Kidney epithelial cell (primary cell): ENCODE measurements at regions not wholly inside any gene's neighbourhood (a gene's known extent, or its start where the extent isn't known, plus 50 kb on each side); places are given as distances from the start of the nearest gene placed in this dataset.

Source experiments
- DNase-seq: peaks from one replicate; pipeline ENCODE4 v3.0.0-alpha.2; 2010; ENCODE audit warnings: low read depth
- H3K27me3 ChIP-seq: 2 replicates; pipeline ENCODE4 v1.6.0; 2011; ENCODE audit warnings: low read length; ENCODE audit not compliant: control insufficient read depth, insufficient read depth
- H3K36me3 ChIP-seq: 2 replicates; pipeline ENCODE4 v1.5.1; 2011; ENCODE audit warnings: low read length; ENCODE audit not compliant: control insufficient read depth, insufficient read depth
- H3K4me3 ChIP-seq: 2 replicates; pipeline ENCODE4 v1.5.1; 2011; ENCODE audit warnings: low read depth, mild to moderate bottlenecking, control low read depth, low read length
- TF ChIP-seq, protein P1 (sequence below): IDR thresholded peaks from 2 replicates; pipeline ENCODE4 v1.5.1; 2011; ENCODE audit warnings: mild to moderate bottlenecking, moderate library complexity, low read length, control low read depth, inconsistent platforms; ENCODE audit not compliant: insufficient read depth, poor library complexity, severe bottlenecking

DNA sequence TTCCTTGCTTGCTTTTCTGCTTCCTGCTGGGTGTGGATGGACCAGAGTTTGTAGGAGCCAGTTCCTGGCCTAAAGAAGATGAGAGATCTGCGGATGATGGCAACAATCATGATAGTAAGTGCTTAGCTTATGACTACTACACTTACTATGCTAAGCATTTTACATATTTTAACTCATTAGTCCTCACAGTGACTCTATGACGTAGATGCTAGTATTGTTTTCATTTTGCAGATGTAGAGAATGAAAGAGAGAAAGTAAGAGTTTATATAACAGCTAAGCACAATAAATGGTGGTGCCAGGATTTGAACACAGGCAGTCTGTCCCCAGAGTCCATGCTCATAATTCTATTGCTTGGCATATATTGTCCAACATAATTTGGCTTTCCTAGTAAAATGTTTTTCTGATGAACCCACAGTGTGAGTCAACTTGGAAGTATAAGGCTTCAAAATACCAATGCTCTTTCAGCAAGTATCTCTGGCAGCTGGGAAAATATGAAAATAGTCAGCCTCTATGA is 363.2 kb upstream of the DDHD1 start:
- H3K4me3 ChIP-seq: no peak overlapping the region
- no peaks in the 10 kb centered on the region for H3K36me3 ChIP-seq
- TF ChIP-seq, protein P1, sequence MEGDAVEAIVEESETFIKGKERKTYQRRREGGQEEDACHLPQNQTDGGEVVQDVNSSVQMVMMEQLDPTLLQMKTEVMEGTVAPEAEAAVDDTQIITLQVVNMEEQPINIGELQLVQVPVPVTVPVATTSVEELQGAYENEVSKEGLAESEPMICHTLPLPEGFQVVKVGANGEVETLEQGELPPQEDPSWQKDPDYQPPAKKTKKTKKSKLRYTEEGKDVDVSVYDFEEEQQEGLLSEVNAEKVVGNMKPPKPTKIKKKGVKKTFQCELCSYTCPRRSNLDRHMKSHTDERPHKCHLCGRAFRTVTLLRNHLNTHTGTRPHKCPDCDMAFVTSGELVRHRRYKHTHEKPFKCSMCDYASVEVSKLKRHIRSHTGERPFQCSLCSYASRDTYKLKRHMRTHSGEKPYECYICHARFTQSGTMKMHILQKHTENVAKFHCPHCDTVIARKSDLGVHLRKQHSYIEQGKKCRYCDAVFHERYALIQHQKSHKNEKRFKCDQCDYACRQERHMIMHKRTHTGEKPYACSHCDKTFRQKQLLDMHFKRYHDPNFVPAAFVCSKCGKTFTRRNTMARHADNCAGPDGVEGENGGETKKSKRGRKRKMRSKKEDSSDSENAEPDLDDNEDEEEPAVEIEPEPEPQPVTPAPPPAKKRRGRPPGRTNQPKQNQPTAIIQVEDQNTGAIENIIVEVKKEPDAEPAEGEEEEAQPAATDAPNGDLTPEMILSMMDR: no peak
- no peak for DNase-seq
- no peaks in the 10 kb centered on the region for H3K27me3 ChIP-seq

GRCh38 chr14:53515276-53515675 is 362.2 kb upstream of the DDHD1 start:
- H3K4me3 ChIP-seq: no peak overlapping the region
- no peak for DNase-seq
- H3K27me3 ChIP-seq: no peaks in the 10 kb centered on the region
- H3K36me3 ChIP-seq: no peaks in the 10 kb centered on the region
- TF ChIP-seq, protein P1: no peak

GRCh38 chr14:53514197-53514596 is 361.1 kb upstream of the DDHD1 start:
- no peaks in the 10 kb centered on the region for H3K27me3 ChIP-seq
- no peak for DNase-seq
- H3K4me3 ChIP-seq: no peak overlapping the region
- TF ChIP-seq, protein P1: no peak
- H3K36me3 ChIP-seq: no peaks in the 10 kb centered on the region

GRCh38 chr14:53510281-53510912 is 357.3 kb upstream of the DDHD1 start:
- no peak overlapping the region for H3K4me3 ChIP-seq
- DNase-seq: no peak
- TF ChIP-seq, protein P1: no peak
- H3K27me3 ChIP-seq: no peaks in the 10 kb centered on the region
- no peaks in the 10 kb centered on the region for H3K36me3 ChIP-seq

DNA sequence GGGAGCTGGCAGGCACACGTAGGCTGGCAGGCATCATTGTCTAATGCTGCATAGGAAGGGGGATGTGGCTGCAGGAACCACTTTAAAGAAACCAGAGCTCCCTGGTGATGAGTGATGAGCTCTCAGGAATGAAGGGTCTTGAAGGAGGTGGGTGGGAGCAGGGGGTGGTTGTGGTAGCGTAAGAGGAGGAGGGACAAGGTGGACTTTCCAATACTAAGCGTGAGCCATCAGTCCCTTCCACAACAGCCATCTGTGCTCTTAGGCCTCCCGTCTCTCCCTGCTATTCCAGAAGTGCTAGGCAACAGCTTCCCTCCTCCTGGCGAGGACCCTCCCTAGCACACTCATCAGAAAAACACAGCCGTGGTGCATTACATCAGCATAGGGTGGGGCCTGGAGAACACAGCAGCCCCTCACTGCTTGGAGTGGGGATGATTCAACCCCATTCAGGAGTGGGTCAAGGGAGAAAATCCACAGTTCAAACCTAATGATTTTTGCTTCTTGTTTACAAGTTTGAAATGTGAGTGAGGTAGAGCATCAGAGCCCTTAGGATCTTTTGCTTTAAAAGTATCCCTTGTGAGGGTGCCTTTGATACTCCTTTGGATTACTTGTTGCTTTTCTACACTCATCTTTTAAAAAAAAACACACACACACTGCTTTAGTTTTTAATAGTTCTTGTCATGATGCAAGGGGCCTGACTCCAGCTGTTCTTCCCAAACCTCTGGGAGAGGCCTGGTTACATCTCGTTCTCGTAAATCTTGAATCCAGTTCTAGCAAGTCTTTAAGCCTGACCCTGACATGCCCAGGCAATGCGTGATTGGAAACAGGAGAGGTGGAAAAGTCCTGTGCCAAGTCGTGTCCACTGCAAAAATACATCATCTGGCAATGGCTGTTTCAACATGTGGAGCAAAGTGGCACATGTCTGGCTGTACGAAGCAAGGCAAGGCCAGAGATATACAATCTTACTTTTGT is 356.4 kb upstream of the DDHD1 start:
- TF ChIP-seq, protein P1: no peak
- DNase-seq: no peak

More for the DNA sequence above, 356.4 kb upstream of the DDHD1 start:
- Histone ChIP-seq H3K4me3 (no peak overlapping the region), H3K36me3 (no peaks in the 10 kb centered on the region), H3K27me3 (no peaks in the 10 kb centered on the region)
